Uterus (tissue), 3 donors: ENCODE measurements at regions not wholly inside any gene's neighbourhood (a gene's known extent, or its start where the extent isn't known, plus 50 kb on each side); places are given as distances from the start of the nearest gene placed in this dataset.

Source experiments
- DNase-seq, 2 donors: peaks; one replicate each; pipeline ENCODE4 v3.0.0-alpha.2; 2019 to 2020
- H3K27ac ChIP-seq, 2 donors: fragments of 200-600 bp; sonication (generic); 1 replicate in 1 of 2; 2 replicates in 1 of 2; pipeline ENCODE4 v1.5.1; 2016 to 2018
- H3K27me3 ChIP-seq, 2 donors: fragments of 200-600 bp; sonication (generic); one replicate each; pipeline ENCODE4 v1.5.1; 2018 to 2019; ENCODE audit warnings: control low read depth in 1 of 2
- H3K36me3 ChIP-seq, 2 donors: fragments of 200-600 bp; sonication (generic); one replicate each; pipeline ENCODE4 v1.5.1; 2019; ENCODE audit warnings: control low read depth in 1 of 2
- H3K4me1 ChIP-seq, 2 donors: fragments of 200-600 bp; sonication (generic); one replicate each; pipeline ENCODE4 v1.5.1; 2018 to 2019; ENCODE audit warnings: control low read depth in 1 of 2
- H3K4me3 ChIP-seq, 2 donors: fragments of 200-600 bp; sonication (generic); 1 replicate in 1 of 2; 2 replicates in 1 of 2; pipeline ENCODE4 v1.5.1; 2018 to 2019; ENCODE audit warnings: mild to moderate bottlenecking in 1 of 2
- H3K9me3 ChIP-seq, 2 donors: fragments of 200-600 bp; sonication (generic); one replicate each; pipeline ENCODE4 v1.5.1; 2019; ENCODE audit warnings: control low read depth in 1 of 2
- CTCF ChIP-seq, 4 experiments: fragments of 200-600 bp in 2 of 4; fragments of 450-650 bp in 2 of 4; sonication (generic) in 2 of 4; IDR thresholded peaks; one replicate each; pipeline ENCODE4 v1.5.1; 2016 to 2019; ENCODE audit warnings: antibody characterized with exemption in 4 of 4, mild to moderate bottlenecking in 2 of 4, moderate library complexity in 1 of 4
- POLR2A ChIP-seq, 2 donors: fragments of 450-650 bp; IDR thresholded peaks; one replicate each; pipeline ENCODE4 v1.6.1; 2016; ENCODE audit warnings: antibody characterized with exemption in 2 of 2, mild to moderate bottlenecking in 1 of 2, moderate library complexity in 1 of 2
- intact Hi-C: fragments of 100-400 bp; cut with DNase I; formaldehyde crosslinking; loops from one replicate; pipeline ENCODE4 v1.15.1; 2023; ENCODE audit warnings: low total_unique reads
- donor health status: DM: yes; HTN: yes; CAD: no.

- no peaks in the 10 kb centered on the region for H3K27me3 ChIP-seq
- H3K4me3 ChIP-seq, result no peak overlapping the region
- intact Hi-C loops, result no loop called here
- H3K9me3 ChIP-seq, result no peaks in the 10 kb centered on the region
- no peak overlapping the region for H3K27ac ChIP-seq
- TF ChIP-seq CTCF (IDR thresholded peaks at IDR 0.05) (no peak), POLR2A (IDR thresholded peaks at IDR 0.05) (no peak)
- H3K36me3 ChIP-seq, result no peaks in the 10 kb centered on the region
- H3K4me1 ChIP-seq, result no peaks in the 10 kb centered on the region
- DNase-seq, result no peak
Observed at GRCh38 chr1:101153692-101154091, 83.1 kb upstream of the S1PR1 start.

GRCh38 chr1:101152633-101153032 lies 84.2 kb upstream of the S1PR1 start:
- no peak for DNase-seq
- H3K36me3 ChIP-seq, result no peaks in the 10 kb centered on the region
- no peaks in the 10 kb centered on the region for H3K27me3 ChIP-seq
- no peaks in the 10 kb centered on the region for H3K9me3 ChIP-seq
- no peaks in the 10 kb centered on the region for H3K4me1 ChIP-seq
- TF ChIP-seq CTCF (IDR thresholded peaks at IDR 0.05), result no peak
- TF ChIP-seq POLR2A (IDR thresholded peaks at IDR 0.05), result no peak
- no peak overlapping the region for H3K4me3 ChIP-seq
- H3K27ac ChIP-seq, result no peak overlapping the region
- intact Hi-C loops, result no loop called here

- TF ChIP-seq CTCF (IDR thresholded peaks at IDR 0.05) (no peak), POLR2A (IDR thresholded peaks at IDR 0.05) (no peak)
- H3K36me3 ChIP-seq, result no peaks in the 10 kb centered on the region
Observed at GRCh38 chr1:101151286-101151685, 85.5 kb upstream of the S1PR1 start.

GRCh38 chr1:101150670-101151069 lies 86.1 kb upstream of the S1PR1 start:
- no peak for TF ChIP-seq POLR2A (IDR thresholded peaks at IDR 0.05)
- TF ChIP-seq CTCF (IDR thresholded peaks at IDR 0.05), result no peak
- no peaks in the 10 kb centered on the region for H3K4me1 ChIP-seq
- H3K36me3 ChIP-seq, result no peaks in the 10 kb centered on the region
- no peak overlapping the region for H3K4me3 ChIP-seq
- H3K27ac ChIP-seq, result peak overlapping the region in 1 of 2 donors; percentile 57
- H3K27me3 ChIP-seq, result no peaks in the 10 kb centered on the region
- intact Hi-C loops, result no loop called here
- no peak for DNase-seq
- no peaks in the 10 kb centered on the region for H3K9me3 ChIP-seq

More at GRCh38 chr1:101151286-101151685, 85.5 kb upstream of the S1PR1 start:
- Histone ChIP-seq H3K4me1 (no peaks in the 10 kb centered on the region), H3K27ac (peak overlapping the region in 1 of 2 donors; percentile 57), H3K4me3 (no peak overlapping the region), H3K9me3 (no peaks in the 10 kb centered on the region), H3K27me3 (no peaks in the 10 kb centered on the region)
- intact Hi-C loops, result no loop called here
- no peak for DNase-seq

- Histone ChIP-seq H3K36me3 (no peaks in the 10 kb centered on the region), H3K4me1 (no peaks in the 10 kb centered on the region), H3K27me3 (no peaks in the 10 kb centered on the region), H3K4me3 (no peak overlapping the region), H3K27ac (peak overlapping the region in 1 of 2 donors; percentile 57), H3K9me3 (no peaks in the 10 kb centered on the region)
- TF ChIP-seq CTCF (IDR thresholded peaks at IDR 0.05), result no peak
- no peak for TF ChIP-seq POLR2A (IDR thresholded peaks at IDR 0.05)
- intact Hi-C loops, result no loop called here
- DNase-seq, result no peak
Observed at GRCh38 chr1:101150266-101150665, 86.6 kb upstream of the S1PR1 start.
